Hippocampal formation (tissue), 2 donors: ENCODE measurements at regions not wholly inside any gene's neighbourhood (a gene's known extent, or its start where the extent isn't known, plus 50 kb on each side); places are given as distances from the start of the nearest gene placed in this dataset.

Experiments
- DNase-seq, 2 donors: peaks; one replicate each; lab custom pipeline; 2025; lab: John Stamatoyannopoulos, UW

- DNase-seq, result no peak
Measured at GRCh38 chr4:136664988-136665387, 867.3 kb downstream of the PCDH18 start.

- no peak for DNase-seq
Measured at GRCh38 chr4:136662539-136662938, 869.8 kb downstream of the PCDH18 start.

GRCh38 chr4:136653640-136654406 is 878.5 kb downstream of the PCDH18 start:
- DNase-seq, result no peak

GRCh38 chr4:136651932-136652331 is 880.4 kb downstream of the PCDH18 start:
- DNase-seq, result no peak

- no peak for DNase-seq
Measured at GRCh38 chr4:136651278-136651667, 881.0 kb downstream of the PCDH18 start.

DNA sequence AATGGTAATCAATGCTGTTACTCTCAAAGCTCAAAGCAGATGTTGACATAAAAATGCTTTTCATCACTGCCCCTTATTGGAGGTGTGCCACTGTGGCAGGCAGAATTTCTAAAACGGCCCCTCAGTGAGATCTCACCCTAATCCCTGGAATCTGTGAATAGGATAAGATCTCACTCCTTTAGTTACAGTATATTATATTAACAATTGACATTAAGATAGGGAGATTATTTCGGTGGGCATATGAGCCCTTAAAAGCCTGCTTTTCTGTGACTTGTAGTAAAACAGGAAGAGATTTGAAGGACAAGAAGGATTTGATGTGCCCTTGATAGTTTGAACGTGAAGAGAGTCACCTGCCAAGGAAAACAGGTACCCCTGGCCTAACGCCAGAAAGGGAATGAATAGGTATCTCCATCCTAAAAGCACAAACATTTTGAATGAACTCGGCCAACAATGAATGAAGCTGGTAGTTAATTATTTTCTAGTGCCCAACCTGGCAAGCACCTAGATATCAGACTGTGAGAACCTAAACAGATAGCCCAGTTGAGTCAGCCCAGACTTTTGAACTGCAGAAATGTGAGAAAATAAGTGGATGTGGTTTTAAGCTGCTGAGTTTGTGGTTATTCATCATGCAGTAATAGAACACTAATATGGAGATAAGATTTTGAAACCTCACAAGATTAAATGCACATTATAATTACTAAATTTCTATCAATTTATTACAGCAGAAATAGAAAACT is 881.6 kb downstream of the PCDH18 start:
- no peak for DNase-seq

- no peak for DNase-seq
Measured at GRCh38 chr4:136644279-136644678, 888.0 kb downstream of the PCDH18 start.

GRCh38 chr4:136643416-136643815 is 888.9 kb downstream of the PCDH18 start:
- DNase-seq, result no peak

DNA sequence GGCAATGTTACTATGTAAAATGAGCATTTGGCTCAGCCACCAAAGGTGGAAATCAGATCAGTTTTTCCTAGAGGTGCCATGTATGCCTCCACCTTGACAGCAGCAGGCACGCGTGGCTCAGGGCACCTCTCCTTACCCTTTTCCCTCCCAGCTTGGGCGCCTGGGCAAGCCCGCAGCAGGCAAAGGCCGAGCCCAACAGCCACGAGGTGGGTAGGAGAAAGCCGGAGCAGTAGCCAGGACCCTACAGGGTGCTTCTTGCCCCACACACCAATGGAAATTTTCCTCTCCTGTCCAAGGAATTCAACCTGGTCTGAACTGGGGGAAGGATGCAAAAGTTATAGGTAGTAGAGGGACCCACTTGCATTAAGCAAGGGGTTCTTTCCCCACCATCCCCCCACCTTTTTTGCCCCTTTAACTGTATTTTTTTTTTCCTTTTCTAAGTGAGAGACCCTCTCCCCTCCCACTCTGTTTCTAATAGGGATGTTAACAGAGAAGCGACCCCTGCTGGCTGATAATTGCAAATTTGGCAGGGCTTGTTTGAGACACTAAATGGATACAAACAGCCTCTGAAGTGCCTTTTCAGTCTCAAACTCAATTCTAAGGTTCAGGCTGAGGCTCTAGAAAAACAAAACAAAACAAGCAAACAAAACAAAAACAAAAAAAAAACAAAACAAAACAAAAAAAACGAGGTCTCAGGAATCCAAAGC is 895.1 kb downstream of the PCDH18 start:
- no peak for DNase-seq

DNA sequence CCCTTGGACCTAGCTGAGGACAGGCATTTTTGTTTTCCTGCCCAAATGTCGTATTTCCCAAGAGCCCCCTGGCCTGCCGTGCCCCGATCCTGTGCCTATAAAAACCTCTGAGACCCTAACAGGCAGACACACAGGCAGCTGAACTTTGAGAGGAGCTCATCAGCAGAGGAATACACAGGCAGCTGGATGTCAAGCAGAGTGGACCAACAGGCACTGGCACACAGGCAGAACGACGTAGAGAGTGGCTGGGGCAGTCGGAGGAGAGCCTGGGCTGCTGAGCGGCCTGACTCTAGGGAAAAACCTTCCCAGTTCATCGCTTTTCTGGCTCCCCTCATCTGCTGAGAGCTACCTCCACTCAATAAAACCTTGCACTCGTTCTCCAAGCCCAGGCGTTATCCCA is 896.1 kb downstream of the PCDH18 start:
- no peak for DNase-seq

DNA sequence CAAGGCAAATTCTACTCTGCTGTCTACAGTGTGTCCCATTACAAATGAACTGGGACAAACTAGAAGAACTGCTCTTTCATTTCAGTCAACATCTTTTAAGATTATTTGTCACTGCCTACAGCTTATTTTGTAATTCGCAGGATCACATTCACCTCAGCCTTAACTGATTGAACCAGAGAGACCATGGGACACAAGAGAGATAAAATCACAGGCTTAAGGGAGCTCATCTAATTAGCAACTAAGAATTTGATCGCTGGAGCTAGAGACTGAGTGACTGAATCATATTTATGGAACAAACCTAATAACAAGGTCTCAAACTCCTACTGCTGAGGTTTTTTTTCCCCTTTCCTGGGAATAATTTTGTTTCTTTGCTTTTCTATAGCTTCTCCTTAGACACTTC is 898.2 kb downstream of the PCDH18 start:
- DNase-seq, result no peak

DNA sequence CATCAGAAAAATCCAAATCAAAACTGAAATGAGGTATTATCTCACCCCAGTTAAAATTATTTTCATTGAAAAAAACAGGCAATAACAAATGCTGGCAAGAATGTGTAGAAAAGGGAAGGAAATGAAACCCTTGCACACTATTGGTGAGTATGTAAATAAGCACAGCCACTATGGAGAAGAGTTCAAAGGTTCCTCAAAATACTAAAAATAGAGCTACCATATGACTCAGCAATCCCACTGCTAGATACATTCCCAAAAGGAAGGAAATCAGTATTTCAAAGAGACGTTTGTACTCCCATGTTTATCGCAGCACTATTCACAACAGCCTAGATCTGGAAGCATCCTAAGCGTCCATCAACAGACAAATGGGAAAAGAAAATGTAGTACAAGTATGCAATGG is 932.4 kb downstream of the PCDH18 start:
- no peak for DNase-seq

- no peak for DNase-seq
Measured at GRCh38 chr4:136590440-136590839, 941.9 kb downstream of the PCDH18 start.

- DNase-seq, result no peak
Measured at GRCh38 chr4:136583567-136583966, 948.7 kb downstream of the PCDH18 start.

GRCh38 chr4:136581119-136581518 is 951.2 kb downstream of the PCDH18 start:
- DNase-seq, result no peak

DNA sequence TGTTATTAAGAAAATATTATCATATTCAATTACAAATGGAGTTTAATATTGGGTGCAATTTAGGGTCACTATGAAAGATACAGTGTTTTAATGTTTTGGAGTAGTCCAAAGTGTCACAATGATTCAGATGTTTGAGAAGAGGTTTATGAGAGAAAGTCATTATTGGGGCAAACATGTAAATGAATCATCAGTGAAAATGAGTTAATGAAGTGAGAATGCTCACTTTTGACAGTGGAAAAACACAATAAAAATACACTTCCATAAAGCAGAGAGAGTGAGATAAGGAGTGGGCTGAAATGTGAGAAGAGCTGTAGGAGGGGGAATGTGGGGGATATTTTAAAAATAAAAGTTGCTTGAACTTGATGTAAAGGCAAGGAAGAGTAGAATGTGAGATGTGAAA is 957.1 kb downstream of the PCDH18 start:
- no peak for DNase-seq

DNA sequence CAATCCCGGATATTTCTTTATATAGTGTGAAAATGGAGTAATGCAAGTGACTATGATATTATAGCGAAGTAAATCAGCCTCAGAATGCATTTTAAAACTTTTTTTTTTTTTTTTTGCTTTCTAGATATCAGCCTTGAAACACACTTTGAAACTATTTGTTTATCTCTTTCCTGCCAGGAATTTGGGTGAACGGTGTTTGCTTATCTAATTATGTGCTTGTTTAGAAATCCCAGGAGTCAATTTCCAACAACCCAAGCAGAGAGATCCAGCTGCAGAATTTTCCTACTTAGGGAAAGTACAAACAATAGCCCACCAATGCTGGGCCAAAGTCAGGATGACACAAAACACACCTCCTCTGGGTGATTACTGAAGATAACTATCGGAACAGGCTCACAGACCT is 958.8 kb downstream of the PCDH18 start:
- no peak for DNase-seq

DNA sequence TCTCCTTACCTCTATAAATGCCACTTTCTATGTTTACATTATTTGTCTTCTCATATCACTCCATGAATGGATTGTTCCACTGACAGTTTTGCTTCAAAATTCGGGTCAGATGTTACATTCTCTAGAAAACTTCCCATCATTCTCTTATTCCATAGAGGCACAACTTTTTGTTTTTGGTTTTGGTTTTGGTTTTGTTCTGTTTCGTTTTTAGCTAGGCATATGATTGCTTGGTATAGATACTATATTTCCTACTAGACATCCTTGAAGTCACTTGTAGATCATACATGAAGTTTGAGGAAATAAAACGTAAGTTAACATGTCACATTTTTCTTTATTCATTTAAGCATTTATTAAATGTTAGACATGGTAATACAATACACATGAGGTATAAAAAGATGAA is 961.0 kb downstream of the PCDH18 start:
- no peak for DNase-seq

DNA sequence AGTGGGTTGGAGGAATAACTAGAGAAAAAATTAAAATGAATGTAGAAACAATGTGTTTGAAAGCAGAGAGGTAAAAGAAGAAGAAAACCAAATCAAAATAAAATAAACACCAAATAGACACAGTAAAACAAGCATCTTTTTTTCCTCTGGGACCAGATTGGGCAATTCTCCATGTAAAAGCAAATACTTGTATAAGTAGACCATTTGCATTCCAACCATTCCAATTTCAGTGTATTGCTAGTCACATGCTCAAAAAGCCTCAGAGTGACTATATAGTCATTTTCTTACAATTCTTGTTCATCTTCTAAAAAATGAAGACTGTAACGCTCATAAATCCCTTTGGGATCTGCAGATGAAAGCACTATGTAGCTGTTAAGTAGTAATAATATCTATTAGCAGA is 969.5 kb downstream of the PCDH18 start:
- DNase-seq, result no peak

- no peak for DNase-seq
Measured at GRCh38 chr4:136558940-136559494, 973.3 kb downstream of the PCDH18 start.

DNA sequence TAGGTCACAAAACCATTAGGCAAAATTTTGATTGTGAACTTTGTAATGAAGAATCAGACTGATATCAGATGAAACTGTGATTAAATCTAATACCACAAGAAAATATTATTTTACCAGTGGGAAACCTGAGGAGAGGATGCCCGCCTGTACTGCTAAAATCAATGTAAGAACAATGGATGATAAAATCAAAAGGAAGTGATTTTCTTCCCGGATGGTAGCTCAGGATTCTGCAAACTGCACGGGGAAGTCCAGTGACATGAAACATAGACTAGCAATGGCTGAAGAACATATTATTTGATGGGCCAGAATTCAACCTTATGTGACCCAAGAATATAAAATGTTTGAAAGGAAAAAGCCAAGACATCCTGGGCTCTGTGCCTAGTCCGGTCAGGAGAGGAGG is 974.9 kb downstream of the PCDH18 start:
- DNase-seq, result no peak

DNA sequence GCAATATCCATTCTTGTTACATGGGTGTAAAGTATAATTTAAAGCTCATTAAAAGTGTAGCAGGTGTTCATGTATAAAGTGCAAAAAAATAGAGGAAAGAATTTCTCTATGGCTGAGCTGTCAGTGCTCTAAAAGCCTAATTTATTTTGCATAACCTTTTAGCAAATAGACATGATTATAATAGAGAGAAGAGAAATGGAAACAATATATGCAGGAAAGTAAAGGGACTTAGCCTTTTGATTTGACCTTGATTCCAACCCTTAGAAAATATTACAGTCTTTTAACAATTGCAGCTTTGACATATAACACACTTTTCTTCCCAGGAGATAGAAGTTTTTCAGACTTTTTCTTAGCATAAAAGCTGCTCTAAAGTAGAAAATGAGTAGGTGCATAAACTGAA is 978.3 kb downstream of the PCDH18 start:
- DNase-seq, result no peak

DNA sequence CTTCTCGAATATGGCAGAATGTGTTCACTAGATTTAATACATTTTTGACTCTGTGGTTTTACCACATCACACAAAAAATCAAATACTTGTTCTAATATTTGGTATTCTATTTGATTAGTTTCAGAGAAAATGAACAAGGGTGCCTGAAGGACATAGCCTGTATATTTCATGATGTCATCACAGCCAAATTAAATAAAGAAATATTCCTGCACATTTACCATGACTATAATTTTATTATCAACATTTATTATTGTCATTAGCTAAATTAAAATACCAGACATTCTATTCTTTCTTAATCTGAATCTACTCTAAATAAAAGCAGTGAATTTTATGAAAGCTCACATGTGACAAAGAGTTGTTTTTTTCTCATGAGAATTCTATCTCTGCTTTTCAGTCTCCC is 980.5 kb downstream of the PCDH18 start:
- no peak for DNase-seq
